Liver (tissue), 8 donors: ENCODE measurements at regions not wholly inside any gene's neighbourhood (a gene's known extent, or its start where the extent isn't known, plus 50 kb on each side); places are given as distances from the start of the nearest gene placed in this dataset.

Source experiments
- DNase-seq: peaks from one replicate; pipeline ENCODE4 v3.0.0-alpha.2; 2017; ENCODE audit warnings: low spot score
- H3K27ac ChIP-seq, 2 donors: one replicate each; pipeline ENCODE4 v1.7.0; 2013; ENCODE audit warnings: inconsistent platforms in 2 of 2, low read length in 2 of 2, control low read depth in 1 of 2, low read depth in 1 of 2, mild to moderate bottlenecking in 1 of 2
- H3K27me3 ChIP-seq, 4 donors: one replicate each; pipeline versions ENCODE4 v1.6.1 to v1.7.0; 2013; ENCODE audit warnings: low read length in 3 of 4, inconsistent platforms in 1 of 4, mild to moderate bottlenecking in 1 of 4, moderate library complexity in 1 of 4; ENCODE audit not compliant: control insufficient read depth in 4 of 4, insufficient read depth in 4 of 4
- H3K36me3 ChIP-seq, 4 donors: one replicate each; pipeline versions ENCODE4 v1.6.1 to v1.7.0; 2013; ENCODE audit warnings: low read length in 3 of 4, mild to moderate bottlenecking in 3 of 4, low read depth in 1 of 4, moderate library complexity in 1 of 4; ENCODE audit not compliant: control insufficient read depth in 4 of 4, insufficient read depth in 3 of 4
- H3K4me1 ChIP-seq, 4 donors: one replicate each; pipeline versions ENCODE4 v1.6.1 to v1.7.0; 2013; ENCODE audit warnings: low read length in 3 of 4, mild to moderate bottlenecking in 3 of 4, moderate library complexity in 1 of 4; ENCODE audit not compliant: control insufficient read depth in 4 of 4, insufficient read depth in 4 of 4
- H3K4me3 ChIP-seq, 3 donors: one replicate each; pipeline versions ENCODE4 v1.6.1 to v1.7.0; 2013; ENCODE audit warnings: low read length in 3 of 3, control low read depth in 1 of 3, low read depth in 1 of 3, mild to moderate bottlenecking in 1 of 3
- H3K9ac ChIP-seq, 2 donors: one replicate each; pipeline ENCODE4 v1.7.0; 2013; ENCODE audit warnings: low read length in 2 of 2, mild to moderate bottlenecking in 2 of 2, moderate library complexity in 2 of 2, control low read depth in 1 of 2, low read depth in 1 of 2
- H3K9me3 ChIP-seq, 4 donors: one replicate each; pipeline versions ENCODE4 v1.6.1 to v1.7.0; 2013; ENCODE audit warnings: low read length in 3 of 4; ENCODE audit not compliant: control insufficient read depth in 4 of 4
- ATF3 ChIP-seq: IDR thresholded peaks from 2 replicates; pipeline ENCODE4 v1.6.1; 2016; ENCODE audit warnings: antibody characterized with exemption
- CTCF ChIP-seq: fragments of 150-350 bp; IDR thresholded peaks from 2 replicates; pipeline ENCODE4 v1.5.1; 2017; ENCODE audit warnings: improper control_type of control experiment, low read depth, low read length; ENCODE audit not compliant: missing input control
- EGR1 ChIP-seq, 2 donors: IDR thresholded peaks; 2 replicates each; pipeline ENCODE4 v1.6.1; 2016 to 2018; ENCODE audit warnings: antibody characterized with exemption in 2 of 2, low read depth in 2 of 2
- FOXA1 ChIP-seq: IDR thresholded peaks from 2 replicates; pipeline ENCODE4 v1.6.1; 2016; ENCODE audit warnings: antibody characterized with exemption
- FOXA2 ChIP-seq: IDR thresholded peaks from 2 replicates; pipeline ENCODE4 v1.6.1; 2016; ENCODE audit warnings: antibody characterized with exemption
- GABPA ChIP-seq, 2 donors: IDR thresholded peaks in 1 of 2; conservative IDR thresholded peaks in 1 of 2; 2 replicates each; pipeline ENCODE4 v1.6.1; 2016; ENCODE audit warnings: antibody characterized with exemption in 2 of 2, mild to moderate bottlenecking in 1 of 2, moderate library complexity in 1 of 2
- HNF4A ChIP-seq, 2 donors: conservative IDR thresholded peaks; 2 replicates each; pipeline ENCODE4 v1.6.1; 2016; ENCODE audit warnings: antibody characterized with exemption in 2 of 2, mild to moderate bottlenecking in 2 of 2
- HNF4G ChIP-seq: IDR thresholded peaks from 2 replicates; pipeline ENCODE4 v1.6.1; 2016; ENCODE audit warnings: antibody characterized with exemption
- JUND ChIP-seq, 2 donors: IDR thresholded peaks; 2 replicates each; pipeline ENCODE4 v1.6.1; 2016; ENCODE audit warnings: antibody characterized with exemption in 2 of 2
- NR2F2 ChIP-seq: IDR thresholded peaks from 2 replicates; pipeline ENCODE4 v1.6.1; 2016; ENCODE audit warnings: antibody characterized with exemption
- RAD21 ChIP-seq, 2 donors: IDR thresholded peaks; 2 replicates each; pipeline ENCODE4 v1.6.1; 2016; ENCODE audit warnings: antibody characterized with exemption in 2 of 2, mild to moderate bottlenecking in 2 of 2
- RXRA ChIP-seq, 2 donors: IDR thresholded peaks; 2 replicates each; pipeline ENCODE4 v1.6.1; 2017 to 2018; ENCODE audit warnings: antibody characterized with exemption in 2 of 2, mild to moderate bottlenecking in 1 of 2
- SP1 ChIP-seq: IDR thresholded peaks from 2 replicates; pipeline ENCODE4 v1.6.1; 2018; ENCODE audit warnings: antibody characterized with exemption, mild to moderate bottlenecking
- TAF1 ChIP-seq: conservative IDR thresholded peaks from 2 replicates; pipeline ENCODE4 v1.6.1; 2016; ENCODE audit warnings: antibody characterized with exemption, mild to moderate bottlenecking
- YY1 ChIP-seq: IDR thresholded peaks from 2 replicates; pipeline ENCODE4 v1.6.1; 2016; ENCODE audit warnings: antibody characterized with exemption, mild to moderate bottlenecking
- ZBTB33 ChIP-seq: IDR thresholded peaks from 2 replicates; pipeline ENCODE4 v1.6.1; 2016; ENCODE audit warnings: antibody characterized with exemption
- WGBS: extraction: QIAGEN DNeasy Blood & Tissue Kit; methylation state at CpG from one replicate; pipeline ENCODE4 v1.1.7; 2013; 5-methylcytosine and 5-hydroxymethylcytosine counted together
- TF ChIP-seq, protein P1 (sequence below): IDR thresholded peaks from 2 replicates; pipeline ENCODE4 v1.6.1; 2016; ENCODE audit warnings: antibody characterized with exemption, mild to moderate bottlenecking
- TF ChIP-seq, protein P2 (sequence below): IDR thresholded peaks from 2 replicates; pipeline ENCODE4 v1.6.1; 2016; ENCODE audit warnings: antibody characterized with exemption
- donor health status: healthy.
- donor health status: healthy.
- donor health status: healthy.
- donor health status: healthy.
- donor health status: healthy.

DNA sequence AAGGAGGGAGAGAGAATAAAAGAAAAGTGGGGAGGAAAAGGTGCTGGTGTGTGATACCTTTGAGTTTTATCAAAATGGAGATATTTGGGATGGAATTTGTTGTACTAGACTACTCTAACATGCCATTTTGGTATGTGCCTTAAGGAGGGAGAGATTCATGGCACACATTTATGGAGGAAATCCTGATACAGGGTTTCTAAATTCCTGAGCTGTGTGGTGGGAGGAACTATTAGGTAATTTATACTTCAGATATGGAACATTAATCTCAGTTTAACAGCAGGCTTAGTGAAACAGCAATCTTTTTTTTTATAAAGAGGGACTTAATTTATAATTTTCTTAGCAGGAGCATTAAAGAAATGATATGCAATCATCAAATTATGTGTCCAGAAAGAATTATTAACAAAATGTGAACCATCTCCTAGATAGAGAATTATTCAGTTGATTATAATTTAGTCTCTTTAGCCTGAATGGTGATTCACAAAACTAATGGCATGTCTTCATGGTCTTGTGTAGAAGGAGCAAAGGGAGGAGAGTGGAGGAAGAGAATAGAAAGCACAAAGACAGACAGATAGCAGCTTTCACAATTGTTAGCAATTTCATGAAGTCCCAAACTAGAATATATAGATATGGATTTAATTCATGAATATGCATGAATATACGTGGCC, 301.6 kb downstream of the HLX start:
- Histone ChIP-seq H3K4me3 (no peak overlapping the region), H3K4me1 (no peaks in the 10 kb centered on the region), H3K9ac (no peak overlapping the region), H3K27ac (no peak overlapping the region), H3K27me3 (no peaks in the 10 kb centered on the region), H3K36me3 (no peaks in the 10 kb centered on the region), H3K9me3 (no peaks in the 10 kb centered on the region)
- TF ChIP-seq, protein P1, sequence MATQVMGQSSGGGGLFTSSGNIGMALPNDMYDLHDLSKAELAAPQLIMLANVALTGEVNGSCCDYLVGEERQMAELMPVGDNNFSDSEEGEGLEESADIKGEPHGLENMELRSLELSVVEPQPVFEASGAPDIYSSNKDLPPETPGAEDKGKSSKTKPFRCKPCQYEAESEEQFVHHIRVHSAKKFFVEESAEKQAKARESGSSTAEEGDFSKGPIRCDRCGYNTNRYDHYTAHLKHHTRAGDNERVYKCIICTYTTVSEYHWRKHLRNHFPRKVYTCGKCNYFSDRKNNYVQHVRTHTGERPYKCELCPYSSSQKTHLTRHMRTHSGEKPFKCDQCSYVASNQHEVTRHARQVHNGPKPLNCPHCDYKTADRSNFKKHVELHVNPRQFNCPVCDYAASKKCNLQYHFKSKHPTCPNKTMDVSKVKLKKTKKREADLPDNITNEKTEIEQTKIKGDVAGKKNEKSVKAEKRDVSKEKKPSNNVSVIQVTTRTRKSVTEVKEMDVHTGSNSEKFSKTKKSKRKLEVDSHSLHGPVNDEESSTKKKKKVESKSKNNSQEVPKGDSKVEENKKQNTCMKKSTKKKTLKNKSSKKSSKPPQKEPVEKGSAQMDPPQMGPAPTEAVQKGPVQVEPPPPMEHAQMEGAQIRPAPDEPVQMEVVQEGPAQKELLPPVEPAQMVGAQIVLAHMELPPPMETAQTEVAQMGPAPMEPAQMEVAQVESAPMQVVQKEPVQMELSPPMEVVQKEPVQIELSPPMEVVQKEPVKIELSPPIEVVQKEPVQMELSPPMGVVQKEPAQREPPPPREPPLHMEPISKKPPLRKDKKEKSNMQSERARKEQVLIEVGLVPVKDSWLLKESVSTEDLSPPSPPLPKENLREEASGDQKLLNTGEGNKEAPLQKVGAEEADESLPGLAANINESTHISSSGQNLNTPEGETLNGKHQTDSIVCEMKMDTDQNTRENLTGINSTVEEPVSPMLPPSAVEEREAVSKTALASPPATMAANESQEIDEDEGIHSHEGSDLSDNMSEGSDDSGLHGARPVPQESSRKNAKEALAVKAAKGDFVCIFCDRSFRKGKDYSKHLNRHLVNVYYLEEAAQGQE, result no peak
- no peak for TF ChIP-seq HNF4G
- TF ChIP-seq HNF4A (conservative IDR thresholded peaks at IDR 0.05), result no peak
- TF ChIP-seq JUND (IDR thresholded peaks at IDR 0.05), result no peak
- no peak for TF ChIP-seq YY1
- no peak for TF ChIP-seq TAF1
- no peak for TF ChIP-seq FOXA2
- TF ChIP-seq NR2F2, result no peak
- no peak for TF ChIP-seq ZBTB33
- no peak for TF ChIP-seq EGR1 (IDR thresholded peaks at IDR 0.05; ENCODE audit: low read depth in 2 of 2)
- TF ChIP-seq FOXA1, result no peak
- TF ChIP-seq ATF3, result no peak
- TF ChIP-seq, protein P2, sequence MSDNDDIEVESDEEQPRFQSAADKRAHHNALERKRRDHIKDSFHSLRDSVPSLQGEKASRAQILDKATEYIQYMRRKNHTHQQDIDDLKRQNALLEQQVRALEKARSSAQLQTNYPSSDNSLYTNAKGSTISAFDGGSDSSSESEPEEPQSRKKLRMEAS, result no peak
- no peak for TF ChIP-seq SP1
- TF ChIP-seq RAD21 (IDR thresholded peaks at IDR 0.05), result no peak
- no peak for TF ChIP-seq GABPA (IDR thresholded peaks at IDR 0.05 in 1 of 2, conservative IDR thresholded peaks at IDR 0.05 in 1 of 2)
- TF ChIP-seq CTCF, result no peak
- TF ChIP-seq RXRA (IDR thresholded peaks at IDR 0.05), result no peak
- 85% methylated on average over 1 of the region's 1 CpG for WGBS
- no peak for DNase-seq
